Psoas muscle (tissue), 7 donors: ENCODE measurements at regions not wholly inside any gene's neighbourhood (a gene's known extent, or its start where the extent isn't known, plus 50 kb on each side); places are given as distances from the start of the nearest gene placed in this dataset.

Source experiments
- ATAC-seq, 4 donors: fragments of 200-7000 bp; cut with Tn5 transposase; one replicate each; pipeline ENCODE4 v1.9.1; 2020; ENCODE audit warnings: moderate library complexity in 3 of 4, mild to moderate bottlenecking in 2 of 4
- DNase-seq, 2 donors: peaks; one replicate each; pipeline ENCODE4 v3.0.0-alpha.2; 2020
- H3K27ac ChIP-seq: fragments of 200-600 bp; one replicate; pipeline ENCODE4 v1.8.0; 2022
- H3K27me3 ChIP-seq, 3 donors: fragments of 200-600 bp in 1 of 3; one replicate each; pipeline versions ENCODE4 v1.6.1 to v1.8.0; 2013 to 2022; ENCODE audit warnings: low read length in 2 of 3, mild to moderate bottlenecking in 2 of 3, moderate library complexity in 1 of 3; ENCODE audit not compliant: insufficient read depth in 3 of 3
- H3K36me3 ChIP-seq, 2 donors: fragments of 200-600 bp in 1 of 2; one replicate each; pipeline versions ENCODE4 v1.6.1 to v1.8.0; 2013 to 2022; ENCODE audit warnings: low read depth in 1 of 2, mild to moderate bottlenecking in 1 of 2, moderate library complexity in 1 of 2; ENCODE audit not compliant: insufficient read depth in 1 of 2
- H3K4me1 ChIP-seq: fragments of 200-600 bp; one replicate; pipeline ENCODE4 v1.8.0; 2022
- H3K4me3 ChIP-seq: fragments of 200-600 bp; one replicate; pipeline ENCODE4 v1.8.0; 2022; ENCODE audit warnings: mild to moderate bottlenecking
- H3K9me3 ChIP-seq: fragments of 200-600 bp; one replicate; pipeline ENCODE4 v1.8.0; 2022
- CTCF ChIP-seq: fragments of 200-600 bp; IDR thresholded peaks from one replicate; pipeline ENCODE4 v1.8.0; 2022; ENCODE audit warnings: antibody characterized with exemption
- WGBS, 3 donors: extraction: QIAGEN DNeasy Blood & Tissue Kit; methylation state at CpG; one replicate each; pipeline versions ENCODE4 v1.1.6 to v1.1.7; 2013; 5-methylcytosine and 5-hydroxymethylcytosine counted together
- intact Hi-C, 2 donors: fragments of 100-400 bp; cut with DNase I; formaldehyde crosslinking; loops; one replicate each; pipeline versions ENCODE4 v1.11.0 to v1.14.2; 2022
- donor health status: healthy with polysubstance abuse.
- donor health status: DM: no; HTN: no; CAD: no; lungs with moderate emphysema.
- donor health status: Bipolar disorder and iron deficiency.
- donor health status: healthy.
- donor health status: DM: yes; HTN: yes; CAD: no.
- donor health status: DM: no; HTN: no; CAD: no.
- donor health status: DM: yes; HTN: yes; CAD: no.

GRCh38 chr9:23232831-23233230, 593.2 kb downstream of the ELAVL2 start:
- H3K27ac ChIP-seq: no peak overlapping the region
- no peaks in the 10 kb centered on the region for H3K9me3 ChIP-seq
- intact Hi-C loops: loop anchor here in 1 of 2 donors (10.0 kb wide), 1 partner anchor 242 kb away; no protein-coding TSS in a partner anchor
- no peak overlapping the region for H3K4me3 ChIP-seq
- DNase-seq: no peak
- TF ChIP-seq CTCF: no peak
- no peak for ATAC-seq
- WGBS, 3 donors: 54 to 63% (median 56%) methylated on average over 2 of the region's 2 CpGs
- no peaks in the 10 kb centered on the region for H3K27me3 ChIP-seq
- no peaks in the 10 kb centered on the region for H3K4me1 ChIP-seq
- no peaks in the 10 kb centered on the region for H3K36me3 ChIP-seq

GRCh38 chr9:23243523-23243922, 582.5 kb downstream of the ELAVL2 start:
- ATAC-seq (no peak), DNase-seq (no peak)
- WGBS, 3 donors: 88 to 93% (median 89%) methylated on average over 1 of the region's 1 CpG
- H3K9me3 ChIP-seq: no peaks in the 10 kb centered on the region
- intact Hi-C loops: no loop called here
- H3K27ac ChIP-seq: no peak overlapping the region
- no peaks in the 10 kb centered on the region for H3K4me1 ChIP-seq
- TF ChIP-seq CTCF: no peak
- no peaks in the 10 kb centered on the region for H3K27me3 ChIP-seq
- no peaks in the 10 kb centered on the region for H3K36me3 ChIP-seq
- no peak overlapping the region for H3K4me3 ChIP-seq

- intact Hi-C loops: no loop called here
- ATAC-seq: no peak
- Histone ChIP-seq H3K4me1 (no peaks in the 10 kb centered on the region), H3K9me3 (no peaks in the 10 kb centered on the region), H3K27ac (no peak overlapping the region), H3K27me3 (no peaks in the 10 kb centered on the region), H3K36me3 (no peaks in the 10 kb centered on the region), H3K4me3 (no peak overlapping the region)
- no peak for TF ChIP-seq CTCF
- no peak for DNase-seq
Measured at GRCh38 chr9:23245067-23245466, 581.0 kb downstream of the ELAVL2 start.

GRCh38 chr9:23254404-23255184, 571.4 kb downstream of the ELAVL2 start:
- Histone ChIP-seq H3K27ac (no peak overlapping the region), H3K4me1 (no peaks in the 10 kb centered on the region), H3K4me3 (no peak overlapping the region), H3K9me3 (no peaks in the 10 kb centered on the region), H3K36me3 (no peaks in the 10 kb centered on the region), H3K27me3 (no peaks in the 10 kb centered on the region)
- DNase-seq (no peak), ATAC-seq (no peak)
- intact Hi-C loops: no loop called here
- WGBS, 3 donors: 86 to 88% (median 88%) methylated on average over 9 of the region's 9 CpGs
- no peak for TF ChIP-seq CTCF

- intact Hi-C loops: no loop called here
- H3K4me3 ChIP-seq: no peak overlapping the region
- H3K4me1 ChIP-seq: no peaks in the 10 kb centered on the region
- H3K36me3 ChIP-seq: no peaks in the 10 kb centered on the region
- no peaks in the 10 kb centered on the region for H3K9me3 ChIP-seq
- no peak for TF ChIP-seq CTCF
- ATAC-seq (no peak), DNase-seq (no peak)
- no peaks in the 10 kb centered on the region for H3K27me3 ChIP-seq
- no peak overlapping the region for H3K27ac ChIP-seq
- whole genome bisulfite sequencing, 3 donors: 15 to 28% (median 18%) methylated on average over 3 of the region's 3 CpGs
Measured at GRCh38 chr9:23255346-23255745, 570.7 kb downstream of the ELAVL2 start.
